ENCODE measurements at regions not wholly inside any gene's neighbourhood (a gene's known extent, or its start where the extent isn't known, plus 50 kb on each side); places are given as distances from the start of the nearest gene placed in this dataset.

GRCh38 chr2:189309331-189309730, 129.8 kb upstream of the COL5A2 start:
- Histone ChIP-seq H3K27ac (ENCODE audit: insufficient read depth, low read length) (no peak overlapping the region), H2AFZ (ENCODE audit: low read length) (no peak overlapping the region), H3K79me2 (ENCODE audit: control insufficient read depth, insufficient read depth, low read length) (no peaks in the 10 kb centered on the region), H3K9me3 (ENCODE audit: control insufficient read depth, insufficient read depth, low read depth, low read length) (no peaks in the 10 kb centered on the region), H4K20me1 (ENCODE audit: control insufficient read depth, extremely low read depth, insufficient read depth, low read length) (no peaks in the 10 kb centered on the region), H3K4me3 (replicated peaks in 1 of 4; ENCODE audit: control extremely low read depth in 1 of 4, insufficient read depth in 1 of 4, low read depth in 3 of 4, low read length in 4 of 4) (no peak overlapping the region), H3K4me2 (ENCODE audit: extremely low read depth, insufficient read depth, low read length) (no peak overlapping the region), H3K27me3 (ENCODE audit: control insufficient read depth, insufficient read depth, low read length) (no peaks in the 10 kb centered on the region), H3K9ac (ENCODE audit: insufficient read depth, low read length) (no peak overlapping the region), H3K36me3 (ENCODE audit: control insufficient read depth, insufficient read depth, low read length) (no peaks in the 10 kb centered on the region), H3K4me1 (ENCODE audit: control insufficient read depth, extremely low read depth, insufficient read depth, low read length) (no peaks in the 10 kb centered on the region)
- TF ChIP-seq CTCF (conservative IDR thresholded peaks at IDR 0.05 in 1 of 2, IDR thresholded peaks at IDR 0.05 in 1 of 2; ENCODE audit: low read depth in 1 of 2, low read length in 2 of 2) (no peak), EZH2 (IDR thresholded peaks at IDR 0.05; ENCODE audit: low read length, missing control alignments) (no peak)
- DNase-seq (ENCODE audit: low read depth in 2 of 2) = no peak

- no peaks in the 10 kb centered on the region for H3K4me1 ChIP-seq (ENCODE audit: control insufficient read depth, extremely low read depth, insufficient read depth, low read length)
- H3K4me3 ChIP-seq (replicated peaks in 1 of 4; ENCODE audit: control extremely low read depth in 1 of 4, insufficient read depth in 1 of 4, low read depth in 3 of 4, low read length in 4 of 4) = no peak overlapping the region
- H3K36me3 ChIP-seq (ENCODE audit: control insufficient read depth, insufficient read depth, low read length) = no peaks in the 10 kb centered on the region
- H3K27ac ChIP-seq (ENCODE audit: insufficient read depth, low read length) = no peak overlapping the region
- no peaks in the 10 kb centered on the region for H3K79me2 ChIP-seq (ENCODE audit: control insufficient read depth, insufficient read depth, low read length)
- no peaks in the 10 kb centered on the region for H3K9me3 ChIP-seq (ENCODE audit: control insufficient read depth, insufficient read depth, low read depth, low read length)
- H3K4me2 ChIP-seq (ENCODE audit: extremely low read depth, insufficient read depth, low read length) = no peak overlapping the region
- H3K9ac ChIP-seq (ENCODE audit: insufficient read depth, low read length) = no peak overlapping the region
- H2AFZ ChIP-seq (ENCODE audit: low read length) = no peak overlapping the region
- TF ChIP-seq EZH2 (IDR thresholded peaks at IDR 0.05; ENCODE audit: low read length, missing control alignments) = no peak
- no peak for TF ChIP-seq CTCF (conservative IDR thresholded peaks at IDR 0.05 in 1 of 2, IDR thresholded peaks at IDR 0.05 in 1 of 2; ENCODE audit: low read depth in 1 of 2, low read length in 2 of 2)
- no peaks in the 10 kb centered on the region for H4K20me1 ChIP-seq (ENCODE audit: control insufficient read depth, extremely low read depth, insufficient read depth, low read length)
- H3K27me3 ChIP-seq (ENCODE audit: control insufficient read depth, insufficient read depth, low read length) = no peaks in the 10 kb centered on the region
- no peak for DNase-seq (ENCODE audit: low read depth in 2 of 2)
These were observed 129.1 kb upstream of the WDR75 start for GRCh38 chr2:189312211-189312610.

GRCh38 chr2:189312643-189313042, 128.6 kb upstream of the WDR75 start:
- Histone ChIP-seq H3K4me2 (ENCODE audit: extremely low read depth, insufficient read depth, low read length) (no peak overlapping the region), H3K79me2 (ENCODE audit: control insufficient read depth, insufficient read depth, low read length) (no peaks in the 10 kb centered on the region), H3K9ac (ENCODE audit: insufficient read depth, low read length) (no peak overlapping the region), H3K4me3 (replicated peaks in 1 of 4; ENCODE audit: control extremely low read depth in 1 of 4, insufficient read depth in 1 of 4, low read depth in 3 of 4, low read length in 4 of 4) (no peak overlapping the region), H3K36me3 (ENCODE audit: control insufficient read depth, insufficient read depth, low read length) (no peaks in the 10 kb centered on the region), H3K9me3 (ENCODE audit: control insufficient read depth, insufficient read depth, low read depth, low read length) (no peaks in the 10 kb centered on the region), H3K27ac (ENCODE audit: insufficient read depth, low read length) (no peak overlapping the region), H2AFZ (ENCODE audit: low read length) (no peak overlapping the region), H4K20me1 (ENCODE audit: control insufficient read depth, extremely low read depth, insufficient read depth, low read length) (no peaks in the 10 kb centered on the region), H3K4me1 (ENCODE audit: control insufficient read depth, extremely low read depth, insufficient read depth, low read length) (no peaks in the 10 kb centered on the region), H3K27me3 (ENCODE audit: control insufficient read depth, insufficient read depth, low read length) (no peaks in the 10 kb centered on the region)
- no peak for DNase-seq (ENCODE audit: low read depth in 2 of 2)
- TF ChIP-seq EZH2 (IDR thresholded peaks at IDR 0.05; ENCODE audit: low read length, missing control alignments) (no peak), CTCF (conservative IDR thresholded peaks at IDR 0.05 in 1 of 2, IDR thresholded peaks at IDR 0.05 in 1 of 2; ENCODE audit: low read depth in 1 of 2, low read length in 2 of 2) (no peak)

All from fibroblast of lung (primary cell).